Stimulated activated CD4-positive, alpha-beta T cell treated with anti-CD3 and anti-CD28 coated beads, Interleukin-1b, Interleukin-23, amount 100 ng/mL, for 1 hour (primary cell): ENCODE measurements at regions not wholly inside any gene's neighbourhood (a gene's known extent, or its start where the extent isn't known, plus 50 kb on each side); places are given as distances from the start of the nearest gene placed in this dataset.

Experiments
- DNase-seq, 2 donors: peaks; one replicate each; pipeline ENCODE4 v3.0.0-alpha.2; 2020; ENCODE audit warnings: low read depth in 2 of 2

DNA sequence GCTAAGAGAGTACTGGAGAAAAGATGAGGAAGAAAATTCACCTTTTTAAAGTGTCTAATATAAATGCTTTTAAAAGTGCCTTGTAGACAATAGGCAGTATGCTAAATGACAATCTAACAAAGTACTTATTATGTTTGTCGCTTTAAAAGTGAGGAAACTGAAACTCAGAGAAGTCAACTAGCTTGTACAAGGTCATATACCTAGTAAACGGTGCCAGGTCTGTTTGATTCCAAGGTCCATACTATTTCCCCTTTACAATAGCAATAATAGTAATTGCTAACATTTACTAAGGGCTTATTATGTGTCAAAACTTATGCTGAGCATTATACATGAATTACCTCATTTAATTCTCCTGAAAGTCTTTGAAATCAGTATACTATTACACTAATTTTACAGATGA is 328.6 kb upstream of the SLC24A2 start:
- DNase-seq = no peak

DNA sequence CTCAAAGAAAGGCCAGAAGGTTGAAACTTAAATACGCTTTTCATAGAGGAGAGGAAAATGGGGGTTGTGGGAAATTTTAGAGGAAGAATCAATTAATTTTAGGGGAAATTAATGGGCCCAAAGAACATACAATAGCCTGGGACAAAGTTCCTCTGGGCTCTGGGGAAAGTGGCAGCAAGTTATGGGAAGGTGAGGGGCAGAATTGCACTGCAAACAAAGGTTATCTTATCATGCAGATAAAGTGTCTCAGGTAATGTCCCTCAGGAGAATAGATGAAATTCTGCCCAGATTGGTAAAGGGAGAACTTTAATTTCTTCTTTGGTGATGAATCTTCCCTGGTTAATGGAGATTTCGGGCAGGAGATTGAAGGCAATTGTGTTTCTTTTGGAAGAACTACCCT is 326.1 kb upstream of the SLC24A2 start:
- no peak for DNase-seq

DNA sequence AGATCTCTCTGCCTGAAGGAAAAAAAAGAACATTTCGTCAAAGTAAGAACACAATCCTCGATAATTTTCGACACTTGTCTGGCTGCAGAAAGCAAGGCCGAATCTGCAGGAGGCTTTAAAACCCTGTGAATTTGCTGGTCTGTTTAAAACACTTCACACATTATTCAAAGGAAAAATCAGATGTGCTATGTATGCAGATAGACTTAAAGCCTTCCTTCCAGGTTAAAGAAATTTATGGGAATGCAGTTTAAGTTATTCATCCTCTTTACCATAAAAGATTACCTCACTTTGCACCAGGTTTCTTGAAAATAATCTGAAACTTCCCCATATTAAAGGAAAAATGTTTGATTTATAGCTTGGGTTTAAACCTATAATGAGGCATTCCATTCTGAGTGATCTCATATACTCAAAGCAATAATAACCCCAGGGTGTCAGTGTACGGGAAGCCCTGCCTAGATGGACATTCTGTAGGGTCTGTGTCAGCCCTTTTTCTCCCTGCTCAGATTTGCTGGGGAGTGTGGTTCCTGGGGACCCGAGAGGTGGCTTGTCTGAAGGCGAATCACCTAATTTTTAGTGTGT is 323.5 kb upstream of the SLC24A2 start:
- DNase-seq = no peak

- no peak for DNase-seq
These were observed 322.5 kb upstream of the SLC24A2 start for GRCh38 chr9:20111173-20111843.

- DNase-seq = no peak
These were observed 306.7 kb upstream of the SLC24A2 start for GRCh38 chr9:20095430-20096092.

GRCh38 chr9:20092561-20092960 is 303.7 kb upstream of the SLC24A2 start:
- DNase-seq = no peak

GRCh38 chr9:20087481-20087880 is 298.6 kb upstream of the SLC24A2 start:
- no peak for DNase-seq

GRCh38 chr9:20085842-20086241 is 297.0 kb upstream of the SLC24A2 start:
- no peak for DNase-seq

GRCh38 chr9:20084125-20084524 is 295.3 kb upstream of the SLC24A2 start:
- no peak for DNase-seq

GRCh38 chr9:20083390-20083789 is 294.6 kb upstream of the SLC24A2 start:
- no peak for DNase-seq

DNA sequence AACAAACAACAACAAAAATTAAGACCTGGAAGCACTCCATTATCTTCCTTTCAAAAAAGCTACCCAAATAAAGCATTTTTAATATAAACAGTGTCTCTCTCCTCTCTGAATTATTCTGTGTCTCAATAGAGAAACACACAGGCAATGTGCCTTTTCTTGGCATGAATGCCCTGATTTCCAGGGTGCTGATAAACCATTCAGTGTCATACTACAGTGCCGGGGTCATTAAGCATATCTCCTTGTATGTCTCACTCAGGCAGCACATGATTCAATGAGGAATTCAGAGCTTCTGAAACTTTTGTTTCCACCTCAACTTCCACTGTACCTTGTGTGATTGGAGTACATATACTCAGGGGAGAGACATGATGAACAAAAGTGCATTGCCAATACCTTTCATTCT is 294.0 kb upstream of the SLC24A2 start:
- DNase-seq = no peak

DNA sequence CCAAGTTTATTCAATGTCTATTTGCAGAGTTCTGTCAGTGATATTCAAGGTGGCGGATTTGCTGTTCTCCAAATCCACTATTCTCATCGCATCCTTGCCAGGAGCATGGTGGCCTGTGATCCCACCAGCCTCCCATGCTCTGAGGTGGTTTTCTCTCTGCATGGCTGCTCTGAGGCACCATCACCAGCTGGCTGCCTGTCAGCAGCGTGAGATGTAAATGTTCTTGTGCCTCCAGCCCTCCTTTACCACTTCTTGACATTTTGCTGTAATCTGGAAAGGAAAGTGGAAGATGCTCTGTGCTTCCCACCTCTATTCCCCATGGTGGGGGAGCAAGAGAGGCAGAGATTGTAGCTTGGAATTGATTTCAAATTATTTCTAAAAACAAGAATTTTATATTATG is 293.6 kb upstream of the SLC24A2 start:
- DNase-seq = no peak

DNA sequence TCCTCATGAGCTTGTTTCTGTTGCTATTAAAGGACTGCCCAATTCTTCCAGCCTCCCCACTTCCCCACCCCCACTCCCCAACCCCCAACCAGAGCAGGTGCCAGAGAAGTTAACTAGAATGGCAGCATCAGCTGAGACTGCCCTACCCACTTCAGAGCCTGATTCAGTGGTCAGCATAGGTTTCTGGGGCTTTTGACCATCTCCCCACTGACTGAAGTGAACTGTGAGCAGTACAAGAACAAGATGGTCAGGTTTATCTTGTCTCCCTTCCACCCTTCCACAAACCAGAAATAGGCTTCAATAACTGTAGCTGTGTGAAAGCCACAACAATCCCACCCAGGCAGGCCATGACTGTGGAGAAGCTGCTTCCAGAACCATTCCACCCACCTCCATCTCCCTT is 289.4 kb upstream of the SLC24A2 start:
- no peak for DNase-seq

GRCh38 chr9:20074291-20074690 is 285.5 kb upstream of the SLC24A2 start:
- DNase-seq = no peak

DNA sequence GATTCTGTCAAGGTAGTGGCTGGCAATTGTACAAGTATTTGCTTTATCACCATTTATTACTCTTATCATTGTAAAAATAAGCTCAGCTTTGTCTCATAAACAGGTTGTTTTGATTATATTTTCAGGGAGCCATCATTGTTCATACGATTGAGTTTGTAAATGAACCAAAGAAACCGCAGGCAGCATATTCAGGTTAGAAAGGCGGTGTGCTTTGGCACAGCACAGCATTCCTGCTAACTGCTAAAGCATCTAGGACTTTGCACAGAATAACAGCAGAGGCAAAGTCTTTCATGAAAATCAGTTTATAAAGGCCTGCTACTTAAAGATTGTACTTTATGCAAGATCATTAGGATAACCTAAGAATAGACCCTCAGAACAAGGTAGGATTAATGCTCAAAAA is 281.5 kb upstream of the SLC24A2 start:
- DNase-seq = no peak

- DNase-seq = no peak
These were observed 277.2 kb upstream of the SLC24A2 start for GRCh38 chr9:20065796-20066700.

DNA sequence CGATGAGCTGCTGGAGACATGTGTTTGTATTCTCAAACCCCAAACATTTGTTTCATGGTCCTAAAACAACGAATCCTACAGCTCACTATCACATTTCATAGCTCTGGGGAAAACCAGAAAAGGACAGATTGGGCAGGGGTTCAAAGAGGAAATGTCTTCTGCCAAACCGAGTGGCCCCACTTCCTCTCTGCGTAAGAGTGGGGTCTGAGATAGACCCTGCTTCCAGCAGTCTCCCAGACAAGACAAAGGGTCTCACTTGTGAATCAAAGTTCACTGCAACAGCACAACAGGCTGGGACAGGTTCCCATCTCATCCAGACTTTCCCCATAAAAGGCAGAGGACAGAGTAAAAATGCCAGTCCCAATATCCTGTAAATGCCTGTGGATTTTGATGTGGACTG is 276.2 kb upstream of the SLC24A2 start:
- DNase-seq = no peak

GRCh38 chr9:20054734-20055133 is 265.9 kb upstream of the SLC24A2 start:
- no peak for DNase-seq

DNA sequence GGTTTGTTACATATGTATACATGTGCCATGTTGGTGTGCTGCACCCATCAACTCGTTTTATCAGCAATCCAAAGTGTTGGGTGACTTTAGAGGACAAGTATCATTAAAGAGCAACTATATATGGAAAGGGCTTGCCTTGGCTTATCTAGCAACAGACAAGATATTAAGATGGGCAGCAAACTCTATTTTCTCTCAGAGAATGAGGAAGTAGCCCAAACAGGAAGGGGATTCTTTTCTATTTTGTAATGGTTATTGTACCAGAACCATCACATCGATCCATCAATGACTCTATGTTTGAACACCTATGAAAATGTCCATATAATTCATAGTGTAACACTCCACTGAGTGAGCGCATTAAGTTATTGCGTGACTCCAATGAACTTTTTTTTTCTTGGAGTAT is 260.1 kb upstream of the SLC24A2 start:
- DNase-seq = no peak

DNA sequence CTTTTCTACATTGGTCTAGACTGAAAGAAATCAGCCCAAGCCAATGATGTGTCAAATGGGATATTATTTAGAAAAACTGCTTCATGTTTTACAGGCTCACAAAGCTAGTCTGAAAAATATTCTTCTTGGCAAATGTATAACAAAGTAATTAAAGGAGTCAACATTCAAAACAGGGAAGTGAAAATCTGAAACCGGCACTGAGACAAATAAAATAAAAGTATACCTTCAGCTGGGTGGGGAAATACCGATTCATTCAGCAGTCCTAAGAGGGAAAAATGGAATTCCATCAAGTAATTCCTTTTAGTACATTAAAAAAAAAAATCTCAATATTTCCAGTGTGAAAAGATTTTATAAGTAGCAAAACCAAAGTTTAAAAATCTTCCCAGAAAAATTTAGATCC is 259.6 kb upstream of the SLC24A2 start:
- no peak for DNase-seq

- no peak for DNase-seq
These were observed 255.8 kb upstream of the SLC24A2 start for GRCh38 chr9:20044686-20045085.

DNA sequence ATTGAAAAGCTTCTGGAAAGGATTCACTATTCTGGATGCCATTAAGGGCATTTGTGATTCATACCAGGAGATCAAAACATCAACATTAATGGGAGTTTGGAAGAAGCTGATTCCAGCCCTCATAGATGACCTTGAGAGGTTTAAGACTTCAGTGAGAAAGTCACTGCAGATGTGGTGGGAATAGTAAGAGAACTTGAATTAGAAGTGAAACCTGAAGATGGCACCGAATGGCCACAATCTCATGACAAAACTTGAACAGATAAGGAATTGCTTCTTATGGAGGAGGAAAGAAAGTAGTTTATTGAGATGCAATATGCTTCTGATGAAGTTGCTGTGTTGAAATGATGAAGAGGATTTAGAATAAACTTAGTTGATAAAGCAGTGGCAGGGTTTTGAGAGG is 254.6 kb upstream of the SLC24A2 start:
- DNase-seq = no peak
